ENCODE measurements at regions not wholly inside any gene's neighbourhood (a gene's known extent, or its start where the extent isn't known, plus 50 kb on each side); places are given as distances from the start of the nearest gene placed in this dataset.
"Not testable (repeated sequence)": the region's sequence is repeated elsewhere in the genome, so short reads cannot be mapped to it uniquely, and the experiment has no call there.

DNA sequence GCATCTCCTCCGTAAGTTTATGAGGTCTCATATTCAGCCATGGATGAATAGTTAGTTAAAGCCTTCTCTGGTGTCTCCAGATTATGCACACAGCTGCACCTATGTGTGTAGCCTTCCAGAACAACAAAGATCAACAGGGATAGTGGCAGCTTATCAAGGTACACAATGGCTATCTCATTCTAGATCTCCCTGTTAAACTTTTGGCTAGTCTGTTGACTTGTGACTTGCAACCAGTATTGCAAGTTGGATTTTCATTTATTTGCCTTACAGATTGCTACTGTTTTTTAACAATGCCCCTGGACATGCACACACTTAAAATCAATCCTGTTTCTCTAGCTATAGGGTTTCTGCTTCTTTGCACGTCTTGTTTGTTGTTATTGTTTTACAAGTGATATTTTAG lies 363.2 kb downstream of the OMA1 start:
- H3K9ac ChIP-seq (ENCODE audit: insufficient read depth, low read length, poor library complexity, severe bottlenecking): no peak overlapping the region
- DNase-seq: no peak
- H3K36me3 Mint-ChIP-seq: no peaks in the 10 kb centered on the region

GRCh38 chr1:58180537-58180936 lies 366.0 kb downstream of the OMA1 start:
- H3K27me3 ChIP-seq (ENCODE audit: control insufficient read depth in 2 of 2, insufficient read depth in 2 of 2, low read length in 2 of 2): no peaks in the 10 kb centered on the region
- no peaks in the 10 kb centered on the region for H3K4me1 Mint-ChIP-seq
- no peak overlapping the region for H3K4me2 ChIP-seq (replicated peaks; ENCODE audit: extremely low read depth, low read length, poor library complexity, severe bottlenecking)
- no peak overlapping the region for H2AFZ ChIP-seq (ENCODE audit: insufficient read depth, low read depth, low read length, poor library complexity, severe bottlenecking)
- H3K9ac ChIP-seq (ENCODE audit: insufficient read depth, low read length, poor library complexity, severe bottlenecking): no peak overlapping the region
- intact Hi-C loops (cut with micrococcal nuclease): no loop called here
- H3K27ac Mint-ChIP-seq: no peak overlapping the region
- WGBS (ENCODE audit: insufficient coverage): no CpG with 5 or more reads among the region's 2 CpGs
- no peak overlapping the region for H3K4me3 ChIP-seq (replicated peaks in 1 of 3; ENCODE audit: low read depth in 2 of 3, low read length in 3 of 3)
- H3K27me3 Mint-ChIP-seq (ENCODE audit: low read depth in 3 of 3): peaks cover 0 to 2% (median 0%) of the 10 kb centered on the region in 3 donors
- no peaks in the 10 kb centered on the region for H3K4me1 ChIP-seq (ENCODE audit: control insufficient read depth in 1 of 2, insufficient read depth in 2 of 2, low read length in 2 of 2)
- H3K36me3 Mint-ChIP-seq: no peaks in the 10 kb centered on the region
- no peaks in the 10 kb centered on the region for H3K79me2 ChIP-seq (ENCODE audit: insufficient read depth, low read length)
- peaks cover 0 to 5% of the 10 kb centered on the region in 2 donors for H3K9me3 ChIP-seq (replicated peaks in 1 of 2; ENCODE audit: control insufficient read depth in 1 of 2, insufficient read depth in 1 of 2, low read length in 2 of 2)
- no peak for DNase-seq
- H3K27ac ChIP-seq (ENCODE audit: low read depth in 1 of 2, low read length in 2 of 2): no peak overlapping the region
- no peak overlapping the region for H3K4me3 Mint-ChIP-seq
- peaks cover 0 to 11% (median 4%) of the 10 kb centered on the region in 7 donors for H3K9me3 Mint-ChIP-seq
- H3K36me3 ChIP-seq (replicated peaks in 1 of 2; ENCODE audit: control insufficient read depth in 1 of 2, insufficient read depth in 2 of 2, low read length in 2 of 2): no peaks in the 10 kb centered on the region
- H4K20me1 ChIP-seq (ENCODE audit: insufficient read depth, low read length): no peaks in the 10 kb centered on the region
- TF ChIP-seq, protein P1, sequence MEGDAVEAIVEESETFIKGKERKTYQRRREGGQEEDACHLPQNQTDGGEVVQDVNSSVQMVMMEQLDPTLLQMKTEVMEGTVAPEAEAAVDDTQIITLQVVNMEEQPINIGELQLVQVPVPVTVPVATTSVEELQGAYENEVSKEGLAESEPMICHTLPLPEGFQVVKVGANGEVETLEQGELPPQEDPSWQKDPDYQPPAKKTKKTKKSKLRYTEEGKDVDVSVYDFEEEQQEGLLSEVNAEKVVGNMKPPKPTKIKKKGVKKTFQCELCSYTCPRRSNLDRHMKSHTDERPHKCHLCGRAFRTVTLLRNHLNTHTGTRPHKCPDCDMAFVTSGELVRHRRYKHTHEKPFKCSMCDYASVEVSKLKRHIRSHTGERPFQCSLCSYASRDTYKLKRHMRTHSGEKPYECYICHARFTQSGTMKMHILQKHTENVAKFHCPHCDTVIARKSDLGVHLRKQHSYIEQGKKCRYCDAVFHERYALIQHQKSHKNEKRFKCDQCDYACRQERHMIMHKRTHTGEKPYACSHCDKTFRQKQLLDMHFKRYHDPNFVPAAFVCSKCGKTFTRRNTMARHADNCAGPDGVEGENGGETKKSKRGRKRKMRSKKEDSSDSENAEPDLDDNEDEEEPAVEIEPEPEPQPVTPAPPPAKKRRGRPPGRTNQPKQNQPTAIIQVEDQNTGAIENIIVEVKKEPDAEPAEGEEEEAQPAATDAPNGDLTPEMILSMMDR (IDR thresholded peaks at IDR 0.05): no peak

More for the DNA sequence above, 363.2 kb downstream of the OMA1 start:
- Histone ChIP-seq H3K27me3 (ENCODE audit: control insufficient read depth in 2 of 2, insufficient read depth in 2 of 2, low read length in 2 of 2) (no peaks in the 10 kb centered on the region), H2AFZ (ENCODE audit: insufficient read depth, low read depth, low read length, poor library complexity, severe bottlenecking) (no peak overlapping the region), H3K27ac (ENCODE audit: low read depth in 1 of 2, low read length in 2 of 2) (no peak overlapping the region), H4K20me1 (ENCODE audit: insufficient read depth, low read length) (no peaks in the 10 kb centered on the region), H3K4me2 (replicated peaks; ENCODE audit: extremely low read depth, low read length, poor library complexity, severe bottlenecking) (no peak overlapping the region), H3K36me3 (replicated peaks in 1 of 2; ENCODE audit: control insufficient read depth in 1 of 2, insufficient read depth in 2 of 2, low read length in 2 of 2) (no peaks in the 10 kb centered on the region), H3K4me3 (replicated peaks in 1 of 3; ENCODE audit: low read depth in 2 of 3, low read length in 3 of 3) (no peak overlapping the region), H3K79me2 (ENCODE audit: insufficient read depth, low read length) (no peaks in the 10 kb centered on the region), H3K9me3 (replicated peaks in 1 of 2; ENCODE audit: control insufficient read depth in 1 of 2, insufficient read depth in 1 of 2, low read length in 2 of 2) (peaks cover 0 to 5% of the 10 kb centered on the region in 2 donors), H3K4me1 (ENCODE audit: control insufficient read depth in 1 of 2, insufficient read depth in 2 of 2, low read length in 2 of 2) (no peaks in the 10 kb centered on the region)
- TF ChIP-seq, protein P1 (IDR thresholded peaks at IDR 0.05): no peak
- H3K4me3 Mint-ChIP-seq: no peak overlapping the region
- intact Hi-C loops (cut with micrococcal nuclease): no loop called here
- H3K4me1 Mint-ChIP-seq: no peaks in the 10 kb centered on the region
- WGBS (ENCODE audit: insufficient coverage): no CpG with 5 or more reads among the region's 2 CpGs
- H3K27me3 Mint-ChIP-seq (ENCODE audit: low read depth in 3 of 3): no peaks in the 10 kb centered on the region
- H3K9me3 Mint-ChIP-seq: peaks cover 0 to 11% (median 3%) of the 10 kb centered on the region in 7 donors
- H3K27ac Mint-ChIP-seq: no peak overlapping the region

DNA sequence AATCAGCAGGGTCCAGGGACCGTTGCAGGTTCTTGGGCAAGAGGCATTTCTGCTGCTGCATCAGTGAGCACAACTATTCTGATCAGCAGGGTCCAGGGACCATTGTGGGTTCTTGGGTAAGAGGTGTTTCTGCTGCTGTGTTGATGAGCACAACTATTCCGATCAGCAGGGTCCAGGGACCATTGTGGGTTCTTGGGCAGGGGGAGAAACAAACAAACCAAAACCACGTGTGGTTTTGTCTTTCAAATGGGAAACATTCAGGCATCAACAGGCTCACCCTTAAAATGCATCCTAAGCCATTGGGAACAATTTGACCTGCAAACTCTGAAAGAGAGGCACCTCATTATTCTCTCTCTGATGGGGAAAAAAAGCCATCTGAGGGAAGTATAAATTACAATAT lies 377.4 kb downstream of the OMA1 start:
- H3K27me3 ChIP-seq (ENCODE audit: control insufficient read depth in 2 of 2, insufficient read depth in 2 of 2, low read length in 2 of 2); H3K9me3 ChIP-seq (replicated peaks in 1 of 2; ENCODE audit: control insufficient read depth in 1 of 2, insufficient read depth in 1 of 2, low read length in 2 of 2); H3K36me3 ChIP-seq (replicated peaks in 1 of 2; ENCODE audit: control insufficient read depth in 1 of 2, insufficient read depth in 2 of 2, low read length in 2 of 2); H3K79me2 ChIP-seq (ENCODE audit: insufficient read depth, low read length); H3K9ac ChIP-seq (ENCODE audit: insufficient read depth, low read length, poor library complexity, severe bottlenecking); H3K27ac ChIP-seq (ENCODE audit: low read depth in 1 of 2, low read length in 2 of 2); H2AFZ ChIP-seq (ENCODE audit: insufficient read depth, low read depth, low read length, poor library complexity, severe bottlenecking); H3K36me3 Mint-ChIP-seq; H4K20me1 ChIP-seq (ENCODE audit: insufficient read depth, low read length); H3K4me1 ChIP-seq (ENCODE audit: control insufficient read depth in 1 of 2, insufficient read depth in 2 of 2, low read length in 2 of 2); H3K4me3 ChIP-seq (replicated peaks in 1 of 3; ENCODE audit: low read depth in 2 of 3, low read length in 3 of 3); H3K27me3 Mint-ChIP-seq (ENCODE audit: low read depth in 3 of 3); intact Hi-C loops (cut with micrococcal nuclease); H3K4me2 ChIP-seq (replicated peaks; ENCODE audit: extremely low read depth, low read length, poor library complexity, severe bottlenecking); H3K4me3 Mint-ChIP-seq; H3K27ac Mint-ChIP-seq; H3K4me1 Mint-ChIP-seq; DNase-seq: not testable (repeated sequence)
- 90% methylated on average over 1 of the region's 3 CpGs for WGBS (ENCODE audit: insufficient coverage)
- peaks cover 11 to 22% (median 16%) of the 10 kb centered on the region in 7 donors for H3K9me3 Mint-ChIP-seq
